ENCODE measurements at regions not wholly inside any gene's neighbourhood (a gene's known extent, or its start where the extent isn't known, plus 50 kb on each side); places are given as distances from the start of the nearest gene placed in this dataset.
A peak's percentile ranks its signal among the peaks of the same experiment; 100 is the strongest.

DNA sequence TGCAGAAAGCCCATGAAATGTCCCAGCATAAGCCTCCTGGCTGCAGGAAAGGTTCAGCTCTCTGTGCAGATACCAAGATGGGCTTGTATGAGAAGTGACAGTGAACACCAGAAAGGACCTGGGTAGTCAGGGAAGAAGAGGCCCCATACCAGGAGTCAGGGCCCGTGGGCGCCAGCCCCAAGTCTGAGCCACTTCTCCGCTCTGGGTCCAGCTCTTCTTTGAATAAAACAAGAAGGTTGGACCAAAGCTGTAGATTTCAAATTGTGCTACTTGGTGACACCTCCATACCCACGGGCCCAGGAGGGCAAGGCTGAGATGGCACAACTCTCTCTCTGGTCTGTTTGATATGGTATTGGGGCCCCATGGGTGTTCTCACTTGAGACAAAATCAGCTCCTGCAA, 261.5 kb downstream of the UACA start:
- Histone ChIP-seq H3K27me3 (no peaks in the 10 kb centered on the region), H3K4me1 (peaks cover 0 to 48% (median 21%) of the 10 kb centered on the region in 12 donors), H3K4me3 (no peak overlapping the region), H3K36me3 (no peaks in the 10 kb centered on the region), H3K27ac (no peak overlapping the region), H3K9me3 (peaks cover 0 to 2% (median 0%) of the 10 kb centered on the region in 12 donors)
- ATAC-seq (no peak), DNase-seq (peak in 1 of 5 donors; percentile 37)
- intact Hi-C loops (cut with DNase I) = no loop called here
- TF ChIP-seq, protein P1, sequence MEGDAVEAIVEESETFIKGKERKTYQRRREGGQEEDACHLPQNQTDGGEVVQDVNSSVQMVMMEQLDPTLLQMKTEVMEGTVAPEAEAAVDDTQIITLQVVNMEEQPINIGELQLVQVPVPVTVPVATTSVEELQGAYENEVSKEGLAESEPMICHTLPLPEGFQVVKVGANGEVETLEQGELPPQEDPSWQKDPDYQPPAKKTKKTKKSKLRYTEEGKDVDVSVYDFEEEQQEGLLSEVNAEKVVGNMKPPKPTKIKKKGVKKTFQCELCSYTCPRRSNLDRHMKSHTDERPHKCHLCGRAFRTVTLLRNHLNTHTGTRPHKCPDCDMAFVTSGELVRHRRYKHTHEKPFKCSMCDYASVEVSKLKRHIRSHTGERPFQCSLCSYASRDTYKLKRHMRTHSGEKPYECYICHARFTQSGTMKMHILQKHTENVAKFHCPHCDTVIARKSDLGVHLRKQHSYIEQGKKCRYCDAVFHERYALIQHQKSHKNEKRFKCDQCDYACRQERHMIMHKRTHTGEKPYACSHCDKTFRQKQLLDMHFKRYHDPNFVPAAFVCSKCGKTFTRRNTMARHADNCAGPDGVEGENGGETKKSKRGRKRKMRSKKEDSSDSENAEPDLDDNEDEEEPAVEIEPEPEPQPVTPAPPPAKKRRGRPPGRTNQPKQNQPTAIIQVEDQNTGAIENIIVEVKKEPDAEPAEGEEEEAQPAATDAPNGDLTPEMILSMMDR (IDR thresholded peaks at IDR 0.05) = no peak
- no peak for TF ChIP-seq POLR2A (IDR thresholded peaks at IDR 0.05)
- WGBS, 4 donors = 94 to 100% (median 96%) methylated on average over 4 of the region's 4 CpGs

DNA sequence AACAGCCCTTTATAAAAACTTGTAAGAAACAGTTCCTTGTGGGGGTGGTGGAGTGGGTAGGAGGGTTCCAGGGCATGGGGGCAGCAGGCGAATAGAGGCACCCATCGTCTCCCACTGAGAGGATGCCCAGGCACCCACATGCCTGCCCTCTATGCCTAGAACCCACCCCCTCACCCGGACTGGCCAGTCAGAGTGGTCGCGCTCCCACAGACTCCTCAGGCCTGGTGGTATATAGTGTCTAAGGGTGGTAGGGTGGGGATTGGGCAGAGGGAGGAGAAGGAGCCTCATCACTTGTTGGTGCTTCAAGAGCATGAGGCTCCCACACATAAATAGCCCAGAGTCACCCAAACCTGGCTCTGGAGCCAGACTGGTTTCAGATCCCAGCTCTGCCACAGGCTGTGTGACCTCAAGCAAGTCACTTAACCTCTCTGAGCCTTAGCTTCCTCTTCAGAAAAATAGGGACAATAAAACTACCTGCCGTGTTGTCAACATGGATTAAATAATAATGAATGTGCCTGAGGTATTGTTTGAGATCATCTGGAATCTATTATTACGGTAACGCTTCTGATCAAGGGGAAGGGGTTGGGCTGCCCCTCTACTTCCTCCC, 262.1 kb downstream of the UACA start:
- 86 to 94% (median 92%) methylated on average over 8 of the region's 8 CpGs for WGBS, 4 donors

DNA sequence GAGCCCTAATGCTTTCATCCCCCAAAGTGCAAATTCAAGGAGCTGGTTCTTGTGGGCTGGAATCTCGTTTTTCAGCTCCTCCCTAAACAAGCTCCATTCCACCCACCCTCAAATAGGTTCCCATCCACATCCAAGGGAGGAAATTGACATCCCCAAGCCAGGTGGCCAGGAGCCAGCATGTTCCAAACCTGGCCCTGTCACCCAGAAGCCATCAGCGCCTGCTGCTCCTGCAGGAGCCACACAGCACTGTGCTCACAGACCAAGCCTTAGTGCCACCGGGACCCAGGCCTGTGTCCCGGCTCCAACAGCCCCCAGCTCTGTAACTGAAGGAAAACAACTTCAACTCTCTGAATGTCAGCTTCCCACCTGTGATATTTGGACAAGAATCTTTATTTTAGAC, 263.6 kb downstream of the UACA start:
- intact Hi-C loops (cut with DNase I) = no loop called here
- ATAC-seq = no peak
- DNase-seq = peak in 1 of 5 donors; percentile 10
- H3K27me3 ChIP-seq = no peaks in the 10 kb centered on the region
- peaks cover 0 to 37% (median 14%) of the 10 kb centered on the region in 12 donors for H3K4me1 ChIP-seq
- no peaks in the 10 kb centered on the region for H3K9me3 ChIP-seq
- H3K4me3 ChIP-seq = no peak overlapping the region
- no peak overlapping the region for H3K27ac ChIP-seq
- no peak for TF ChIP-seq POLR2A (IDR thresholded peaks at IDR 0.05)
- TF ChIP-seq, protein P1 (IDR thresholded peaks at IDR 0.05) = no peak
- H3K36me3 ChIP-seq = no peaks in the 10 kb centered on the region
- WGBS, 4 donors = 83 to 98% (median 89%) methylated on average over 4 of the region's 4 CpGs

More for the DNA sequence above, 262.1 kb downstream of the UACA start:
- no peaks in the 10 kb centered on the region for H3K36me3 ChIP-seq
- no peak overlapping the region for H3K4me3 ChIP-seq
- H3K4me1 ChIP-seq = peaks cover 0 to 42% (median 21%) of the 10 kb centered on the region in 12 donors
- no peak for ATAC-seq
- TF ChIP-seq, protein P1 (IDR thresholded peaks at IDR 0.05) = no peak
- no peak for TF ChIP-seq POLR2A (IDR thresholded peaks at IDR 0.05)
- H3K27ac ChIP-seq = no peak overlapping the region
- no peaks in the 10 kb centered on the region for H3K9me3 ChIP-seq
- intact Hi-C loops (cut with DNase I) = no loop called here
- H3K27me3 ChIP-seq = no peaks in the 10 kb centered on the region
- peak in 1 of 5 donors; percentile 44 for DNase-seq

DNA sequence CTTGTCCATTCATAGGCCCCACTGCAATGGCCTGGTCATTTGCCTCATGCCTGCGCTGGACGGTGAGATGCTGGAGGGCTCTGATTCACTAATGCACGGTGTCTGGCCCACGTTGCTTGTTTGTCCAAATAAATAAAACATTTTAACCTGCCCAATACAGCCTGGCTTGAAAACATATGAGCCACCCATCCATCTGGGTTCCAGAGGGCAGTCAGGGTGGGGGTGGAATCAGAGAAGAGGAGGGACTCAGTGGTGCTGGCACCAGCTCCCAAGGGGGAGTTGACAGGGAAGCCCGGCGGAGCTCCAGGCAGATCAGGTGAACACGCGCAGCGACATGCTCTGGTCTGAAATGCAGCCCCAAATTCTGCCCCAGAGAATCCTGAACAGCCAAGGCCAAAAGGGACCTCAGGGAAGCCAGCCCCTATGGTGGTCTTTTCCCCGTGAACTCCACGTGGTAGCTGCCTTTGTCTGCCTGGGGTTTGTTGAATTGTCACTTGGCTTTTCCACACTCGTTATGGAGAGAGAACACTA, 265.2 kb downstream of the UACA start:
- intact Hi-C loops (cut with DNase I) = no loop called here
- no peak for ATAC-seq
- no peaks in the 10 kb centered on the region for H3K36me3 ChIP-seq
- TF ChIP-seq, protein P1 (IDR thresholded peaks at IDR 0.05) = no peak
- no peak for TF ChIP-seq POLR2A (IDR thresholded peaks at IDR 0.05)
- no peaks in the 10 kb centered on the region for H3K9me3 ChIP-seq
- peak in 1 of 5 donors; percentile 22 for DNase-seq
- 98 to 99% (median 98%) methylated on average over 9 to 12 of the region's 12 CpGs for WGBS, 4 donors
- H3K27ac ChIP-seq = no peak overlapping the region
- no peak overlapping the region for H3K4me3 ChIP-seq
- H3K27me3 ChIP-seq = no peaks in the 10 kb centered on the region
- peaks cover 0 to 37% (median 0%) of the 10 kb centered on the region in 12 donors for H3K4me1 ChIP-seq

Measured in heart left ventricle (tissue), 16 donors.